ENCODE measurements at regions not wholly inside any gene's neighbourhood (a gene's known extent, or its start where the extent isn't known, plus 50 kb on each side); places are given as distances from the start of the nearest gene placed in this dataset.

DNA sequence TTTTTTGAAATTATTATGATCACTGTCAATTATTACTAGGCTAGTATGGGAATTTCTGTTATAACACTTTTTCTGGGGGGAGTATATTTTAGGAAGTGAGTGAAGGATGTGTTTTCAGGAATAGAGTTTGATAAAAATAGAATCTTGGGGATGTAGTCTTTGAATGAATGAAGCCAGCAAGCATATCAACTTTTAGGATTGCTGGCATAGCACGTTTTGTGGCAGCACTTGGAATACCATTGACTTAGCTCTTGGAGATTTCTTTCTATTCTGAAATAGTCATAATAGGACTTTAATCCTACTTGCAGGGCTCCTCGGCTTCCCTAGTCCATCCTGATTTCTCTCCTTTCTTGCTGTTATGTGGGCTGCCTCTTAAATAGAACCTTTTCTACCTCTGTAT lies 141.6 kb downstream of the DACT1 start:
- no CpG with 5 or more reads among the region's 2 CpGs for WGBS, 2 donors (ENCODE audit: extremely low coverage in 2 of 2, insufficient read length in 2 of 2, insufficient replicate concordance in 1 of 2)
- Histone ChIP-seq H3K14ac (ENCODE audit: low read length) (no peak overlapping the region), H3K4me2 (ENCODE audit: insufficient read depth, low read length, poor library complexity, severe bottlenecking) (no peak overlapping the region), H2BK120ac (ENCODE audit: low read depth, low read length) (no peak overlapping the region), H2BK12ac (ENCODE audit: low read length) (no peak overlapping the region), H3K27me3 (ENCODE audit: control insufficient read depth in 3 of 3, insufficient read depth in 3 of 3, low read depth in 1 of 3, low read length in 3 of 3) (no peaks in the 10 kb centered on the region), H2AFZ (ENCODE audit: low read length) (no peak overlapping the region), H3K4me3 (ENCODE audit: low read length in 2 of 2) (no peak overlapping the region), H2AK5ac (ENCODE audit: low read depth, low read length) (no peak overlapping the region), H3K9me3 (replicated peaks in 1 of 2; ENCODE audit: control insufficient read depth in 2 of 2, insufficient read depth in 1 of 2, low read depth in 1 of 2, low read length in 2 of 2) (no peaks in the 10 kb centered on the region), H3K36me3 (replicated peaks in 1 of 2; ENCODE audit: control insufficient read depth in 2 of 2, insufficient read depth in 2 of 2, low read length in 2 of 2) (no peaks in the 10 kb centered on the region), H3K18ac (ENCODE audit: low read length) (no peak overlapping the region), H3K9ac (ENCODE audit: low read depth, low read length, poor library complexity) (no peak overlapping the region), H4K8ac (ENCODE audit: low read depth, low read length) (no peak overlapping the region), H3K79me1 (ENCODE audit: low read depth, low read length) (no peaks in the 10 kb centered on the region), H3K27ac (replicated peaks; ENCODE audit: low read length) (no peak overlapping the region), H4K91ac (ENCODE audit: low read depth, low read length, poor library complexity) (no peak overlapping the region), H3K23ac (ENCODE audit: low read depth, low read length, poor library complexity) (no peak overlapping the region), H3K4ac (ENCODE audit: low read length) (no peak overlapping the region), H2BK5ac (ENCODE audit: low read length) (no peak overlapping the region), H2BK15ac (ENCODE audit: low read length) (no peak overlapping the region), H3K4me1 (ENCODE audit: control insufficient read depth in 2 of 2, insufficient read depth in 1 of 2, low read depth in 1 of 2, low read length in 2 of 2) (peaks cover 4 to 7% of the 10 kb centered on the region in 2 donors)
- no peak for DNase-seq (ENCODE audit: low spot score)

DNA sequence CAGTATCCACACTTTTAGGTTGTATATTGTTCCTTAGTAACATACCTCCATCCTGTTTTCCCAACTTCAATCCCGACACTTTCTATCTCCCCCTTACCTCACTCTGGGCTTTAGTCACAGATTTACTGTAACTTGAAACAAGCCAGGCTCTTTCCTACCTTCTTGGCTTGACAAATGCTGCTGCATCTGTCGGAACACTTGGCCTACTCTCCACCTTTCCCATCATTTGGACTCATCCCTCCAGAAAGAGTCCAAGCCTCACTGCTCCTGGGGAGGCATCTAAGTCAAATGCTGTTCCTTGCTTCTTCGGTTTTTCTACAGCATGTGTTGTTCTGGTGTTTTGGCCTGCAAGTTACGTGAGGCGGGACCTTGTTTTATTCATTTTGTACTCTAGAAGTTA lies 142.4 kb downstream of the DACT1 start:
- no peaks in the 10 kb centered on the region for H3K27me3 ChIP-seq (ENCODE audit: control insufficient read depth in 3 of 3, insufficient read depth in 3 of 3, low read depth in 1 of 3, low read length in 3 of 3)
- H3K4me1 ChIP-seq (ENCODE audit: control insufficient read depth in 2 of 2, insufficient read depth in 1 of 2, low read depth in 1 of 2, low read length in 2 of 2), result peaks cover 4 to 7% of the 10 kb centered on the region in 2 donors
- H3K79me1 ChIP-seq (ENCODE audit: low read depth, low read length), result no peaks in the 10 kb centered on the region
- no peak overlapping the region for H2AK5ac ChIP-seq (ENCODE audit: low read depth, low read length)
- H2BK15ac ChIP-seq (ENCODE audit: low read length), result no peak overlapping the region
- no peak overlapping the region for H3K23ac ChIP-seq (ENCODE audit: low read depth, low read length, poor library complexity)
- no peak overlapping the region for H2AFZ ChIP-seq (ENCODE audit: low read length)
- no peak overlapping the region for H3K4me2 ChIP-seq (ENCODE audit: insufficient read depth, low read length, poor library complexity, severe bottlenecking)
- no peak for DNase-seq (ENCODE audit: low spot score)
- no peak overlapping the region for H2BK120ac ChIP-seq (ENCODE audit: low read depth, low read length)
- no peaks in the 10 kb centered on the region for H3K9me3 ChIP-seq (replicated peaks in 1 of 2; ENCODE audit: control insufficient read depth in 2 of 2, insufficient read depth in 1 of 2, low read depth in 1 of 2, low read length in 2 of 2)
- H3K4ac ChIP-seq (ENCODE audit: low read length), result no peak overlapping the region
- no peak overlapping the region for H4K91ac ChIP-seq (ENCODE audit: low read depth, low read length, poor library complexity)
- no peak overlapping the region for H3K9ac ChIP-seq (ENCODE audit: low read depth, low read length, poor library complexity)
- H3K4me3 ChIP-seq (ENCODE audit: low read length in 2 of 2), result no peak overlapping the region
- no peak overlapping the region for H3K14ac ChIP-seq (ENCODE audit: low read length)
- H4K8ac ChIP-seq (ENCODE audit: low read depth, low read length), result no peak overlapping the region
- no peak overlapping the region for H3K27ac ChIP-seq (replicated peaks; ENCODE audit: low read length)
- WGBS, 2 donors (ENCODE audit: extremely low coverage in 2 of 2, insufficient read length in 2 of 2, insufficient replicate concordance in 1 of 2), result 100% methylated on average over 1 of the region's 5 CpGs; no CpG with 5 or more reads in 1 of the 2 donors
- H2BK5ac ChIP-seq (ENCODE audit: low read length), result no peak overlapping the region
- no peak overlapping the region for H2BK12ac ChIP-seq (ENCODE audit: low read length)
- H3K18ac ChIP-seq (ENCODE audit: low read length), result no peak overlapping the region
- no peaks in the 10 kb centered on the region for H3K36me3 ChIP-seq (replicated peaks in 1 of 2; ENCODE audit: control insufficient read depth in 2 of 2, insufficient read depth in 2 of 2, low read length in 2 of 2)

DNA sequence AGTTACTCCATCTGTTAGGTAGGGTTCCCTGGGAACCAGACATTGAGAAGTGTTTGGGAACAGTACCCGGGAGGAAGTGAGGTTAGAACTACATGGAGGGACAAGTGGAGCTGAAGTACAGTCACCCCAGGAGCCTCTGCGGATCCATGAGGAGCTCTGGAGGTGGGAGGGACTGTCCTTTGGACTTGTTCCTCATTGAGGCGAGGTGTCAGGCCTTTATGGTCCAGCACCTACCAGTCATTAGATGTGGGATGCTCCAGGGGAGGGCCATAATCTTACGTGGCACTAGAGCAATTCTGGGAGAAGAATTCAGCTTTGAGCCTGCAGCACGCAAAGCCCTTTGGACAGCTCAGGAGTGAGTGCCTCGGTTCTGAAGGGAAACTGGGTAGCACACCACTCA lies 142.8 kb downstream of the DACT1 start:
- Histone ChIP-seq H2BK120ac (ENCODE audit: low read depth, low read length) (no peak overlapping the region), H2AFZ (ENCODE audit: low read length) (no peak overlapping the region), H3K36me3 (replicated peaks in 1 of 2; ENCODE audit: control insufficient read depth in 2 of 2, insufficient read depth in 2 of 2, low read length in 2 of 2) (no peaks in the 10 kb centered on the region), H2BK5ac (ENCODE audit: low read length) (no peak overlapping the region), H3K27ac (replicated peaks; ENCODE audit: low read length) (no peak overlapping the region), H3K4me1 (ENCODE audit: control insufficient read depth in 2 of 2, insufficient read depth in 1 of 2, low read depth in 1 of 2, low read length in 2 of 2) (peaks cover 4 to 7% of the 10 kb centered on the region in 2 donors), H3K9ac (ENCODE audit: low read depth, low read length, poor library complexity) (no peak overlapping the region), H2BK15ac (ENCODE audit: low read length) (no peak overlapping the region), H3K79me1 (ENCODE audit: low read depth, low read length) (no peaks in the 10 kb centered on the region), H3K18ac (ENCODE audit: low read length) (no peak overlapping the region), H3K4ac (ENCODE audit: low read length) (no peak overlapping the region), H3K4me2 (ENCODE audit: insufficient read depth, low read length, poor library complexity, severe bottlenecking) (no peak overlapping the region), H3K23ac (ENCODE audit: low read depth, low read length, poor library complexity) (no peak overlapping the region), H3K27me3 (ENCODE audit: control insufficient read depth in 3 of 3, insufficient read depth in 3 of 3, low read depth in 1 of 3, low read length in 3 of 3) (no peaks in the 10 kb centered on the region), H2AK5ac (ENCODE audit: low read depth, low read length) (no peak overlapping the region), H3K4me3 (ENCODE audit: low read length in 2 of 2) (peak overlapping the region in 1 of 2 donors; percentile 37), H4K91ac (ENCODE audit: low read depth, low read length, poor library complexity) (no peak overlapping the region), H2BK12ac (ENCODE audit: low read length) (no peak overlapping the region), H3K9me3 (replicated peaks in 1 of 2; ENCODE audit: control insufficient read depth in 2 of 2, insufficient read depth in 1 of 2, low read depth in 1 of 2, low read length in 2 of 2) (no peaks in the 10 kb centered on the region), H3K14ac (ENCODE audit: low read length) (no peak overlapping the region), H4K8ac (ENCODE audit: low read depth, low read length) (no peak overlapping the region)
- WGBS, 2 donors (ENCODE audit: extremely low coverage in 2 of 2, insufficient read length in 2 of 2, insufficient replicate concordance in 1 of 2), result no CpG with 5 or more reads among the region's 6 CpGs
- DNase-seq (ENCODE audit: low spot score), result no peak

DNA sequence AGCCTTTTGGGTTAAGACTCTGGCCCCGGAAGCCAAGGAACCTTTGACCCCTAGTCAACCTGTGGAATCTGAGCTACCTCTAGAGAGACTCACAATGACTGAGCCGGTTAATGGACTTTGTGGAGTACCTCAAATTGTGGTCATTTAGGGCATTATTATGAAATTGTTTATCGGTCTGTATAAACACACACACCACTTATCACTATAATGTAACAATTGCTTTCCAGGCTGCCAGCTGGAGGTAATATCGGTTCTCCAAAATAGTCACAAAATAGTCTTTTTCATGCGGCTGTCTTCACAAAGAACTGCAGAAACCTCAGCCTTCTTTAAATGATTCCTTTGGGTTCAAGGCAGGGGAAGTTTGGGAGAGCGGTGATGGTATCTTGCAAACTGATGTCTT lies 144.2 kb downstream of the DACT1 start:
- no CpG with 5 or more reads among the region's 6 CpGs for WGBS, 2 donors (ENCODE audit: extremely low coverage in 2 of 2, insufficient read length in 2 of 2, insufficient replicate concordance in 1 of 2)
- no peak overlapping the region for H3K27ac ChIP-seq (replicated peaks; ENCODE audit: low read length)

More for the DNA sequence above, 144.2 kb downstream of the DACT1 start:
- no peak overlapping the region for H4K8ac ChIP-seq (ENCODE audit: low read depth, low read length)
- no peak overlapping the region for H3K23ac ChIP-seq (ENCODE audit: low read depth, low read length, poor library complexity)
- no peak overlapping the region for H2BK15ac ChIP-seq (ENCODE audit: low read length)
- H3K4me1 ChIP-seq (ENCODE audit: control insufficient read depth in 2 of 2, insufficient read depth in 1 of 2, low read depth in 1 of 2, low read length in 2 of 2), result peaks cover 10 to 15% of the 10 kb centered on the region in 2 donors
- no peak overlapping the region for H2AK5ac ChIP-seq (ENCODE audit: low read depth, low read length)
- H3K27me3 ChIP-seq (ENCODE audit: control insufficient read depth in 3 of 3, insufficient read depth in 3 of 3, low read depth in 1 of 3, low read length in 3 of 3), result no peaks in the 10 kb centered on the region
- no peak overlapping the region for H3K18ac ChIP-seq (ENCODE audit: low read length)
- no peak for DNase-seq (ENCODE audit: low spot score)
- no peak overlapping the region for H3K4me3 ChIP-seq (ENCODE audit: low read length in 2 of 2)
- no peak overlapping the region for H2BK5ac ChIP-seq (ENCODE audit: low read length)
- H2AFZ ChIP-seq (ENCODE audit: low read length), result no peak overlapping the region
- H3K9me3 ChIP-seq (replicated peaks in 1 of 2; ENCODE audit: control insufficient read depth in 2 of 2, insufficient read depth in 1 of 2, low read depth in 1 of 2, low read length in 2 of 2), result no peaks in the 10 kb centered on the region
- H4K91ac ChIP-seq (ENCODE audit: low read depth, low read length, poor library complexity), result no peak overlapping the region
- no peak overlapping the region for H2BK120ac ChIP-seq (ENCODE audit: low read depth, low read length)
- H3K9ac ChIP-seq (ENCODE audit: low read depth, low read length, poor library complexity), result no peak overlapping the region
- H3K36me3 ChIP-seq (replicated peaks in 1 of 2; ENCODE audit: control insufficient read depth in 2 of 2, insufficient read depth in 2 of 2, low read length in 2 of 2), result no peaks in the 10 kb centered on the region
- no peaks in the 10 kb centered on the region for H3K79me1 ChIP-seq (ENCODE audit: low read depth, low read length)
- H2BK12ac ChIP-seq (ENCODE audit: low read length), result no peak overlapping the region
- H3K14ac ChIP-seq (ENCODE audit: low read length), result no peak overlapping the region
- no peak overlapping the region for H3K4ac ChIP-seq (ENCODE audit: low read length)
- no peak overlapping the region for H3K4me2 ChIP-seq (ENCODE audit: insufficient read depth, low read length, poor library complexity, severe bottlenecking)

All from neuronal stem cell (in vitro differentiated cells).